Keratinocyte (primary cell): ENCODE measurements at regions not wholly inside any gene's neighbourhood (a gene's known extent, or its start where the extent isn't known, plus 50 kb on each side); places are given as distances from the start of the nearest gene placed in this dataset.

Experiments used
- EZH2 ChIP-seq: IDR thresholded peaks from one replicate; pipeline ENCODE4 v1.6.1; 2012; ENCODE audit warnings: inconsistent platforms, mild to moderate bottlenecking, low read length, moderate library complexity
- TF ChIP-seq, protein P1 (sequence below), 3 experiments: IDR thresholded peaks in 1 of 3; conservative IDR thresholded peaks in 1 of 3; optimal IDR thresholded peaks in 1 of 3; 2 replicates in 2 of 3; 3 replicates in 1 of 3; pipeline versions ENCODE3 to v1.5.1; 2011; ENCODE audit warnings: low read length in 3 of 3, mild to moderate bottlenecking in 3 of 3, moderate library complexity in 2 of 3, control low read depth in 1 of 3, inconsistent platforms in 1 of 3; ENCODE audit not compliant: insufficient read depth in 2 of 3; ENCODE audit errors: extremely low read depth in 1 of 3

- TF ChIP-seq, protein P1, sequence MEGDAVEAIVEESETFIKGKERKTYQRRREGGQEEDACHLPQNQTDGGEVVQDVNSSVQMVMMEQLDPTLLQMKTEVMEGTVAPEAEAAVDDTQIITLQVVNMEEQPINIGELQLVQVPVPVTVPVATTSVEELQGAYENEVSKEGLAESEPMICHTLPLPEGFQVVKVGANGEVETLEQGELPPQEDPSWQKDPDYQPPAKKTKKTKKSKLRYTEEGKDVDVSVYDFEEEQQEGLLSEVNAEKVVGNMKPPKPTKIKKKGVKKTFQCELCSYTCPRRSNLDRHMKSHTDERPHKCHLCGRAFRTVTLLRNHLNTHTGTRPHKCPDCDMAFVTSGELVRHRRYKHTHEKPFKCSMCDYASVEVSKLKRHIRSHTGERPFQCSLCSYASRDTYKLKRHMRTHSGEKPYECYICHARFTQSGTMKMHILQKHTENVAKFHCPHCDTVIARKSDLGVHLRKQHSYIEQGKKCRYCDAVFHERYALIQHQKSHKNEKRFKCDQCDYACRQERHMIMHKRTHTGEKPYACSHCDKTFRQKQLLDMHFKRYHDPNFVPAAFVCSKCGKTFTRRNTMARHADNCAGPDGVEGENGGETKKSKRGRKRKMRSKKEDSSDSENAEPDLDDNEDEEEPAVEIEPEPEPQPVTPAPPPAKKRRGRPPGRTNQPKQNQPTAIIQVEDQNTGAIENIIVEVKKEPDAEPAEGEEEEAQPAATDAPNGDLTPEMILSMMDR (optimal IDR thresholded peaks at IDR 0.05 in 1 of 3, IDR thresholded peaks at IDR 0.05 in 1 of 3, conservative IDR thresholded peaks at IDR 0.05 in 1 of 3; ENCODE audit: extremely low read depth in 1 of 3, insufficient read depth in 2 of 3, low read length in 3 of 3) = no peak
- TF ChIP-seq EZH2 = no peak
Observed at GRCh38 chr2:59733970-59734369, 819.5 kb downstream of the BCL11A start.
